ENCODE measurements at regions not wholly inside any gene's neighbourhood (a gene's known extent, or its start where the extent isn't known, plus 50 kb on each side); places are given as distances from the start of the nearest gene placed in this dataset.

GRCh38 chr6:147933224-147933623 is 409.4 kb upstream of the SASH1 start:
- H4K20me1 ChIP-seq (ENCODE audit: low read length) = no peaks in the 10 kb centered on the region
- no peak overlapping the region for H2AFZ ChIP-seq (ENCODE audit: low read length)
- no peaks in the 10 kb centered on the region for H3K9me3 ChIP-seq (ENCODE audit: low read length)
- H3K79me2 ChIP-seq (ENCODE audit: low read length) = no peaks in the 10 kb centered on the region
- no TSS peak for BruUV-seq (replicated peaks)
- no peak for ATAC-seq
- no peaks in the 10 kb centered on the region for H3K36me3 ChIP-seq (ENCODE audit: low read depth, low read length)
- H3K9me2 ChIP-seq (replicated peaks; ENCODE audit: low read length) = no peaks in the 10 kb centered on the region
- ChIA-PET CTCF (no interaction called here), POLR2A (ENCODE audit: unreplicated experiment) (no interaction called here)
- intact Hi-C loops (cut with micrococcal nuclease) = no loop called here
- no peak overlapping the region for H3K9ac ChIP-seq (ENCODE audit: low read length)
- no peak for DNase-seq
- no peaks in the 10 kb centered on the region for H3K27me3 ChIP-seq (ENCODE audit: low read length)
- H3K4me2 ChIP-seq (ENCODE audit: low read length) = no peak overlapping the region
- H3K4me1 ChIP-seq (ENCODE audit: insufficient read depth, low read length) = no peaks in the 10 kb centered on the region
- TF ChIP-seq EZH2 (IDR thresholded peaks at IDR 0.05; ENCODE audit: low read length, unreplicated experiment) (no peak), EZH2phosphoT487 (IDR thresholded peaks at IDR 0.05; ENCODE audit: borderline replicate concordance, low read length) (no peak), CTCF (conservative IDR thresholded peaks at IDR 0.05; ENCODE audit: low read depth, low read length) (no peak)
- no peak overlapping the region for H3K4me3 ChIP-seq (ENCODE audit: low read length)
- H3F3A ChIP-seq (ENCODE audit: low read length, unreplicated experiment) = no peaks in the 10 kb centered on the region
- H3K27ac ChIP-seq (ENCODE audit: low read length) = no peak overlapping the region

GRCh38 chr6:147935656-147936055 is 407.0 kb upstream of the SASH1 start:
- H3K9me2 ChIP-seq (replicated peaks; ENCODE audit: low read length) = no peaks in the 10 kb centered on the region
- H3K27ac ChIP-seq (ENCODE audit: low read length) = no peak overlapping the region
- no peak overlapping the region for H3K4me2 ChIP-seq (ENCODE audit: low read length)
- H3K27me3 ChIP-seq (ENCODE audit: low read length) = no peaks in the 10 kb centered on the region
- POLR2A ChIA-PET (ENCODE audit: unreplicated experiment) = no interaction called here
- H3K4me1 ChIP-seq (ENCODE audit: insufficient read depth, low read length) = no peaks in the 10 kb centered on the region
- intact Hi-C loops (cut with micrococcal nuclease) = no loop called here
- TF ChIP-seq EZH2 (IDR thresholded peaks at IDR 0.05; ENCODE audit: low read length, unreplicated experiment) (no peak), EZH2phosphoT487 (IDR thresholded peaks at IDR 0.05; ENCODE audit: borderline replicate concordance, low read length) (no peak), CTCF (conservative IDR thresholded peaks at IDR 0.05; ENCODE audit: low read depth, low read length) (no peak)
- no TSS peak for BruUV-seq (replicated peaks)
- no peaks in the 10 kb centered on the region for H3F3A ChIP-seq (ENCODE audit: low read length, unreplicated experiment)
- no peak overlapping the region for H3K4me3 ChIP-seq (ENCODE audit: low read length)
- no peaks in the 10 kb centered on the region for H4K20me1 ChIP-seq (ENCODE audit: low read length)
- no peaks in the 10 kb centered on the region for H3K36me3 ChIP-seq (ENCODE audit: low read depth, low read length)
- H3K9me3 ChIP-seq (ENCODE audit: low read length) = no peaks in the 10 kb centered on the region
- CTCF ChIA-PET = no interaction called here
- DNase-seq (no peak), ATAC-seq (no peak)
- no peak overlapping the region for H3K9ac ChIP-seq (ENCODE audit: low read length)
- no peak overlapping the region for H2AFZ ChIP-seq (ENCODE audit: low read length)
- H3K79me2 ChIP-seq (ENCODE audit: low read length) = no peaks in the 10 kb centered on the region

- no peak overlapping the region for H2AFZ ChIP-seq (ENCODE audit: low read length)
- no peak overlapping the region for H3K9ac ChIP-seq (ENCODE audit: low read length)
- no peaks in the 10 kb centered on the region for H3K79me2 ChIP-seq (ENCODE audit: low read length)
- no peak for ATAC-seq
- no peaks in the 10 kb centered on the region for H4K20me1 ChIP-seq (ENCODE audit: low read length)
- H3K9me2 ChIP-seq (replicated peaks; ENCODE audit: low read length) = no peaks in the 10 kb centered on the region
- H3K27ac ChIP-seq (ENCODE audit: low read length) = no peak overlapping the region
- POLR2A ChIA-PET (ENCODE audit: unreplicated experiment) = no interaction called here
- H3K27me3 ChIP-seq (ENCODE audit: low read length) = no peaks in the 10 kb centered on the region
- H3K9me3 ChIP-seq (ENCODE audit: low read length) = no peaks in the 10 kb centered on the region
- TF ChIP-seq EZH2phosphoT487 (IDR thresholded peaks at IDR 0.05; ENCODE audit: borderline replicate concordance, low read length) (no peak), EZH2 (IDR thresholded peaks at IDR 0.05; ENCODE audit: low read length, unreplicated experiment) (no peak), CTCF (conservative IDR thresholded peaks at IDR 0.05; ENCODE audit: low read depth, low read length) (no peak)
- intact Hi-C loops (cut with micrococcal nuclease) = no loop called here
- H3K4me2 ChIP-seq (ENCODE audit: low read length) = no peak overlapping the region
- no peaks in the 10 kb centered on the region for H3K4me1 ChIP-seq (ENCODE audit: insufficient read depth, low read length)
- H3F3A ChIP-seq (ENCODE audit: low read length, unreplicated experiment) = no peaks in the 10 kb centered on the region
- H3K36me3 ChIP-seq (ENCODE audit: low read depth, low read length) = no peaks in the 10 kb centered on the region
- CTCF ChIA-PET = no interaction called here
- no peak overlapping the region for H3K4me3 ChIP-seq (ENCODE audit: low read length)
- no TSS peak for BruUV-seq (replicated peaks)
- DNase-seq = no peak
These were observed 405.8 kb upstream of the SASH1 start for GRCh38 chr6:147936703-147937470.

Measured in PC-3 (cell line).